Iris pigment epithelial cell (primary cell): ENCODE measurements at regions not wholly inside any gene's neighbourhood (a gene's known extent, or its start where the extent isn't known, plus 50 kb on each side); places are given as distances from the start of the nearest gene placed in this dataset.

Experiments
- DNase-seq: peaks from one replicate; pipeline ENCODE4 v3.0.0-alpha.2; 2011; ENCODE audit warnings: low read depth

DNA sequence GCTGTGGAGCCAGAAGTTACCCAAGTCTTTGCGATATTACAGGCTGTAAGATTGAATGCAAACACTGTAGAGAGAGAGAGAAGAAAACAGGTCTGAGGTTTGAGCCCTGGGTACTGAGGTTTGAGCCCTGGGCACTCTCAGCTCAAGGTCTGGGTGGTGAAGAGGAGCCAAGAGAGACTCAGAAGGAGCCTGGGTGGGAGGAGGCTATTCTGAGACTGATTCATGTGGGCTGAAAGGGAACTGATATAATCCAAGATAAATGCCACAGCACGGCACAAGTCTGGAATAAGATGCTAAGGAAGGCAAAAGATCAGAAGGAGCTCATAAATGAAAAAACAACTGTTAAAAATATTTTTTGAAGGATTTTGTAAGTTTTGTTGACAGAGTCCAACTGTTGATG is 407.6 kb upstream of the HS6ST1 start:
- DNase-seq = no peak

DNA sequence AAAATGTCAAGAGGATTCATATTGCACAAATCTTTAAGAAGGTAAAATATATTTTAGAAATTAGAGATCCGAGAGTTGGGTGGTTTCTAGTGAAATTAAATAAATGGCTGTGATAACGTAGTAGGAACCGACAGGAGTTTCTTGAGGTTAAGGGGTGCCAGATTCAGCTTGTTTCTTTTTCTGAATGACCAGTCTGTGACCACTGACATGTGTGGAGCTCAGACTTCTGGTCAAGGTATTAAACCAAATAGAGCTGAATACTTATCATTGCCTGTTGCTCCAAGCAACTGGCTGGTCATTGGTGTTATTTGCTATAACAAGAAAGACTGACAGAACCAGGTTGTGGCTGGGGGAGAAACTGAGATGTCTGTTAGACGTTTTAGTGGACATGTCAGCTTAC is 408.2 kb upstream of the HS6ST1 start:
- no peak for DNase-seq

DNA sequence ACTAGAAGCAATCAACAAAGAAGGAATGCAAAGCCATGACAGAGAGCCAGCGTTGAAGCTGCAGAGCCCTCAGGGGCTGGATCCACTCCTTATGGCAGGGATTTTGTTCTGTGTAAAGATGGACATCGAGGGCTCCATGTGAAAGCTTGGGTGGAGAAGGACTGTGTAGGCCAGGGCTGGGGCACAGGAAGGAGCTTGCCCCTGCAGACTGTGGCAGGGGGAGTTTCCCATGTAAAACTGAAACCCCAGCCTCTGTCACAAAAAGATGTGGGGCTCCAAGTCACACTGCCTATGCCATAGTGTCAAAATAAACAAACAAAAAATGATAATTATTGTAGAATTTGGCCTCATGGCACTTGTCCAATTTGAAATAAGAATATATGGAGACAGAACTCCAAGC is 408.7 kb upstream of the HS6ST1 start:
- no peak for DNase-seq

DNA sequence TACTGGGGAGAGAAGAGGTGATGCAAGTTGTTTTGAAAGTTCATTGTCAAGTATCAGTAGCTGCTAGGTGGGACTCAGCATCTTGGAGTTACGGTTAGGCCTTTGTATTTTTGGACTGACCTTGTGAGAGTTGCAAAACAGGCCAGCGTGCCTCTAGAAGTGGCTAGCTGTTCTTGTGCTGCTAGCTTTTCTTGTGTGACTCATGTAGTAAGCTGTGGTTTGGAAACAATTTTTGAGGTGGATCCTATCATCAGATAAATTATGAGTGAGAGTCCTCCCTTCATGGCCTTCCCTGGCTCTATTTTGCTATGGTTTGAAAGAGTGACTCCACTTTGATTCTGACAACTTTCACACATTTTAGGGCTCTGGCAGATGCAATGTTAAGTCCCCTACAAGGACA is 409.2 kb upstream of the HS6ST1 start:
- peak; percentile 98 for DNase-seq

DNA sequence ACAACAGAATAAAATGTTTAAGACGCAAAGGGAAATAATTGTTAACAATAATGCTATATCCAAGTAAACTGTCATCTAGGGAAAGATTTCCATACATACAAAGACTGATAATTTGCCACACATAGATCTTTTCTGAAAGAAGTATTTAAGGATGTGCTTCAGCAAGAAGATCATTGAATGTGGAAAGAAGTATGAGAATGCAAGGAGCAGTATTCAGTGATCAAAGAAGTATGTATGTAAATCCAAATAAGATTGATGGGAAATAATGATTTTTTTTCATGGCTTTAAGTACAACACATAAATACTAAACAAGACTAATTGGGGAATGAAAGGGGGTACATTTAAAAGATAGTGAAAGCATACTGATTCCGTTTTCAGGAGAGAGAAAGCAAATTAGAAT is 410.4 kb upstream of the HS6ST1 start:
- no peak for DNase-seq

DNA sequence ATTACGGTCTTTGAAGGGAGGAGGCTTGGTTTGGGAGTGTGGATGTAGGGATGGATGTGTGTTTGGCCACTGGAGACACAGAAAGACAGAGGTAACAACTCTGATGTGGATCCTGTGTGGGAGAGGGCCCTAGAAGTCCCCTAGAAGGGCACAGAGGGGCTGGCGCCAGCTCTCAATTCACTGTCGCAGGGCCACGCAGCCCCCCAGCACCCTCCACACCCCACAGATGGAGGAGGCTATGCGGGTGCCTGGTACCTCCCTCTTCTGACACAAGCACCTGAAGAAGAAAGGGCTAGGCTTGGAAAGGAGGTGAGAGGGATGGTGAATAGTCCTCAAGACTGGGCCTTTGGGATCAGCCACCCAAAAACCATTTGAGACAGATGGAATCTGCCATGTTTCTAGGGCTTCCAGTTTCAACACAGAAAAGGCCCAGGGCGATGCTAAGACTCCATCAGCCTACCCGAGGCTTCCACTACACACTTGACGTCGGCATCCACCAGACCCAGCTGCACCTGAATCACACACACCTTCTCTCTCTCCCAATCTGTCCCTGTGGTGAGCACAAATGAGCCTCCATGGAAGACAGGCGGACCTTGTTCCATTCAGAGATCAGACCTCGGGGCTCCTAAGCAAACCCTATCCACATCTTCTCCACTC is 413.5 kb upstream of the HS6ST1 start:
- no peak for DNase-seq

DNA sequence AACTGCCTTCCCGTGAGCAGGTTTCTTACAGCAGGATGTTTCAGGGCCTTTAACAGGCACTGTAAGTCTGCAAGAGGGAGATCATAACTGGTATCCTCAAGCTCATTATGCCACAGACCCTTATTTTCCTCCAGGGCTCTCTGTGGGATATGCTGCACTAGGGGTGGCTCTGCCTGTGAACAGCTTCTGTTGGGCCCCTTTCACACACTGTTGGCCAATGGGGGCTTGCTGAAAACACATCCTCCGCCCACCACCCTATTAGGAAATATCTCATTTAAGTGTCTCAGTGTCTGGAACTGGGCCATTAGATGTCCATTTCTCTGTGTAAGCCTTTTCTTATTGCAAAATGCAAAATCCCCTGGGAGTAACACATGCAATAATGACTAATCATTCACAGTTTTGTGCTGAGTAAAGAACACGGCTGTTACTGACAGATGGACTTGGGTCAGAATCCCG is 414.3 kb upstream of the HS6ST1 start:
- peak; percentile 98 for DNase-seq

DNA sequence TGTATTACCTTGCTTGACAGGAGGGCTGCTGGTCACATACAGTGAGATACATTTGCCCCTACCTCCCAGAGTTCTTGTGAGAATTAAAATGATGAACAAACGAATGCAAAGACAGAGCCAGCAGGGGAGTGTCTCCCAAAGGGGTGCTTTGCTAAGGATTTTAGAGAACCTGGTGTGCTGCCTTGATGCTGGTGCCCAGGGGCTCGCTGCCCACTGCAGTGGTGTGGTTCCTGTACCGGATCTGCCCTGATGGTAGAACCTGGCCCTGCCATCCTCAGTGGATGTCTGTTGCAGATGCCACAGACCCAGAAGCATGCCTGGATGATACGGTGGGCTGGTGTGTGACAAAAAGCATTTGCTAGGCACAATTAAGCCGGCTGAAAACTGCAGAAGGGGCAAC is 414.8 kb upstream of the HS6ST1 start:
- DNase-seq = no peak

DNA sequence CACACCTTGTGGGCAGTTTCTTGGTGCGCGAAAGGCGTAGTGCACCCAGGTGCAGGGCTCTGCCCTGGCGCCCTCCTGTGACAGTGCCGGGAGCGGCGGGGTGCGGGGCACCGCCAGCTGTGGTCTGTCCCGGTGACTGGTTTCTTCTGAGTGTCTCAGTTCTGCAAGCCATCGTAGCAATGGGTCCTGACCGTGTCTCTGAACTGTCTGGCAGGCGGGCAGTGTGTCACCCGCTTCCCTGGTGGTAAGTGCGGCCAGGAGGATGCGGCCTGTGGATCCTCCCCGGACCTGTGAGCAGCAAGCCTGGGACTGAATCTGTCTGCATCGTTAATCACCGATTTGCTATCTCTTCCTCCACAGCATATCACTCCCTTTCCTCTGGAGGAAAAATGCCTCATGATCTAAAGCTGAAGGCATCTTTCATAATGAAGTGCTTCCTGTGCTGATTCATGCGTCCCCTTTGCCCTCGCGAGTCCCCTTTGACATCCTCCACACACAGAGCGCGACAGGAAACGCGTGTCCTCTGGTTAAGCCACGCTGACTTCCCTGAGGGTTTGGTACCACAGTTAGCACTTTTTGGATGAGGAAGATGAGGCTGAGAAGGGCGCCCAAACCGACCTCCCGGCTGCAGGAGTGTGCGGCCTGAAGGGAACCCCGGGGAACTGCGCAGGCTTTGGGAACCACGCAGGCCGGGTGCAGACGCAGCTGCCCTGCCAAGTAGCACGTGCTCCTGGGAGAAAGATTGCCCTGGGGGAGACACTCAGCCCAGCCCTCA is 416.0 kb upstream of the HS6ST1 start:
- peak; percentile 84 for DNase-seq

DNA sequence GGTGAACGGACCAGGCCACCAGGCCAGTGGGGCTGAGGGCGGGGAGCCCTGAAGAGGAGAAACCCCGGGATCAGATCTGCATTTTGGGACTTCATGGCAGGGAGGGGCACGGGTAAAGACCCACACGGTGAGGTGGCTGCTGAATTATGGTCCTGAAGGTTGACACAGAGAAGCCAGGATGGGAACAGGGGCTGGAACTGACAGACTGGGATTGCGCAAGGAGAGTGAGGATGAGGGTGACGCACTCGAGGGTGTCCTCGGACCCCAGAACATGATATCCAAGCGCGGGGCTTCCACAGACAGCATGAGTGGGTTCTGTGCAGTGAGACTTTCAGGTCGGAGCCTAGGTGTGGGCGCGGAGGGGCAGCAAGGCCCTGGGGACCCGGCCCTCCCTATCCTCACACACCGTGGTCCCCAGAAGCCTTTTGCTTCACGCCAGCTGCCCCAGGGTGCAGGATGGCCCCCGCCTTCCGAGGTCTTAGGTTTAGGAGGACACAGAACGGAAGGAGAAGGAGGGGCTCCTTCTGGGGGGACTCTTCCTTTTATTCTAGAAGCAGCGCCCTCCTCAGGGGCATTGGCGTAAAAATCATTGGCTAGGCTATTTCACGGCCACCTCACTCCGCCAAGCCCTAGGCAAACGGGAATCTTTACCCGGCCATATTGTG is 416.8 kb upstream of the HS6ST1 start:
- no peak for DNase-seq

DNA sequence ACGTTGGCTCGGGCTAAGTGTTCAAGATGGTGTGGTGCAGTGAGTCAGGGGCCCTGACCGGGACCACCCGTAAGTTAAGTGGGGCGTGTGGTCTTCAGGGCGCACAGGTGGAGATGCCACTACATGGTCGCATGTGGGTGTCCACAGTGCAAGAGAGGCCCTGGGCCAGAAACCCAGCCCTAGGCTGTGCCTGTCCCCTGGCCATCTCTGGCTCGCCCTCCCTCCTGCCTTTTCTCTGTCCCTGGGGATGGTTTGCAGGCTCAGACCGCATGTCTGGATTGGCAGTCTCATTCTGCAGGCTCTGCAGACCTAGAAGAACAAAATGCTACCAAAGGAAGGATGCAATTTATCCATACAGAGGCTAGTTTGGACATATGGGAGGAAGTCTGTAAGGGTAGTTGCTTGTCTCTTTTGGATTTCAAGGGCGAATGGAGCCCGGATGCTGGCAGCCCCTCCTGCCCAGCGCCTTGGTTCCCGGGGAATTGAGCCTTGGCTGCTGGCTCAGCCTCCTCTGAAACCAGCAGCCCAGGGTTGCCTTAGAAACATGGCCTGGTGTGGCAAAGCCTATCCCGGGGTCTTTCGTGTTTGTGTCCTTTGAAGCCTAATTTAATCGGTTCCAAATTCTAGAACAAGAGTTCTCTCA is 417.5 kb upstream of the HS6ST1 start:
- DNase-seq = no peak

DNA sequence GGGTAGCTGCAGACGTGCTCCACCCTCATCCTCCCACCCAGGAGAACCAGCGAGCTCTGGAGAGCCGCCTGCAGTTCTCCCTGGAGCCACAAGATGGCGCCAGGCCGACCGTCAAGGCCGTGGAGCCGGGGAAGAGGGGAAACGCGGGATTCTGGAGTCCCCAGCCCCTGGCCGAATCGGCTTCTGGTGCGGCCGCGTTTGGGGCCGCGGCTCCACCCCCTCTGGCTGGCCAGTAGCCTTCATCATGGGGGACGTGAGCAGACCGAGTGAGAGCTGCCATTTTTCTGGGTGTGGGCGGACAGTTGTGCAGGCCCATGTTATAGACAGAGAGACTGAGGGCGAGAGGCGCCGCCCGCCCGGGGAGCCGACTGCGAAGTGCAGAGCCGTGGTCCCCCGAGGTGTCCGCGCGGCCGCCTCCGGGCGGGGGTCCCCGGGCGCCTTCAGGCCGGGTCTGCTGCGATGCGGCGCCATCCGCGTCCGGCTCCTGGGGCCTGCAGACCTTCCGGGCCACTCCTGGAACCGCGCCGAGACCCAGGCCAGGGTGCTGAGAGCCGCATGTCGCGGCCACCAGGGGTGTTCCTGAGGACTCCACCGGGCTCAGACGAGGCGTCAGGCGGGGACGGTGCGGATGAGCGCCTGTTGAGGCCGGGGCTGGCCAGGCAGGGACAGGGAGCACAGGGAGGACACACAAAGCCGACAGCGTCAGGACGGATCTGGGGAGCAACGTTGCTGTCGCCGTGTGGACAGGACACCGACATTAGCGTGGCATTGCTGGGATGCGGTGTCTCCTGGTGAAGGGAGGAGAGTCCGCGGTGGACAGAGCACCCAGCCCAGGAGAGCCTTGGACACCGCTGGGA is 418.2 kb upstream of the HS6ST1 start:
- DNase-seq = peak; percentile 82

DNA sequence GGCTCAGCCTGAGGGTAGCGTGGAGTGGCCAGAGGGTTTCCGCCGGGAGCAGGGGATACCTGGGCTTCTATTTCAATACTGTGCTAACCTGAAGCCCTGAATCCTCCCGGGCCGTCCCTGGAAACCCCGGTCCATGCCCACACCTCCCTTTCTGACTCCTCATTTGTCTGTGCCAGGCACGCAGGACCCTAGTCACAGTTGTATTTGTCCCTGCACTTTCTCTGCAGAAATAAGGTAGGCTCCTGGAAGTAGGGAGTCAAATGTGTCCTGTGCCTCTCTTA is 418.8 kb upstream of the HS6ST1 start:
- DNase-seq = no peak

DNA sequence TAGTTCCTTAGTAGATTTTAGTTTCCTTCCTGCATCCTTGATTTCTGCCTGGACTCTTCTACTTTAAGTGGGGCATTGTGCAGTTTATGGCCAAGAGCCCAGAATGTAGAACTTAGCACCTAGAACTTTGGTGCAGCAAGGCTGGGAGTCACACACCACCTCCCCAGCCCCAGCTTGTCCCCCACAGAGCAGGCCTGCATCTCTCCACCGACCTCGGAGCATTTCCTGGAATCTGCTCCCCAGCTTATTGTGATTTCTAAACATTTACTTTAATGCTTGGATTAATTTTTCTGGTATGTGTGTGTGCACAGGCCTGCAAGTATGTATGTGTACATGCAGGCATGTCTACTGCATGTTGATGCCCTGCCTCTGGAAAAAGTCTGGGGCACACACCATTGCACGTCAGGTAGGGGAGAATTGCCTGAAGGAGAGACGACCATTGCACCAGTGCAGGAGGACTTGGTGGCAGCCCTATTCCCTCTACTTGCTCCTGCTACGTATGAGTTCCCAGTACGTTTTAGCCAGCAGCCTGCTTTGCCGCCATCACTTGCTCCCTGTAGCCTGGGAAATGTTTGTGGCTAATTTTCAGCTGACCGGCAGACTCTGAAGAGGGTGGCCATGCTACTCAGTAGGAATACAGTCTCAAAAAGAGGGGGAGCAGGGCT is 419.9 kb upstream of the HS6ST1 start:
- DNase-seq = peak; percentile 42

DNA sequence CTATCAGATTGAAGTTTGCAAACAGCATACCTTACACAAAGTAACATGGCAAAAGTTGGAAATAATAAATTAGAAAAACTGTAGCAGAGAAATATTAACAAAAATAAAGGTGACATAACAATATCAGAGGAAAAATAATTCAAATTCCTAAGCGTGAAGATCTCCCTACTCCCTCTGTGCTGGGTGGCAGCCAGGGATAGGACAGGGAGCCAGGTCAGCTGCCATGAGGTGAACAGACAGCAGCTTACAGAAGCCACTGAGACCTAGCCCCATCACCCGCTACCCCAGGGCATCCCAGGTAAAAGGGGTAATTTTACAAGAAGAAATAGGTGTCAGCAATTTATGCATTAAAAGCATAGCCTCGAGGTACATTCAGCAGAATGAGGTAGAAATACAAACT is 423.8 kb upstream of the HS6ST1 start:
- peak; percentile 56 for DNase-seq

DNA sequence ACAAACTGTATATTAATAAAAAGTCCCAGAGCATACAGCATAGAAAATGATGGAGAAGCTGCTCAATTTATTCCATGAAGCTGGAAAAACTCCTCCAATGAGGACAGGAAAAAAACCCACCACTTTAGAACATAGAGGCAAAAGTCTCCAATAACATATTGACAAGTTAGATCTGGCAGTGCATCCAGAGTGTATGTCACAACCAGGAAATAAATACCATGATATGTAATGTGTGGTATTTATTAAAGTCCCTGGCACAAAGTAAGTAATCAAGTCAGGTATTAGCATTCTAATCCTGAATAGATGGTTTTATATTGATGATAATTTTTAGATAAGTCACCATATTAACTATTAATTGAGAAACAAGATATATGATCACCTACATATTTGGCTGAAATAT is 427.3 kb upstream of the HS6ST1 start:
- DNase-seq = peak; percentile 61

DNA sequence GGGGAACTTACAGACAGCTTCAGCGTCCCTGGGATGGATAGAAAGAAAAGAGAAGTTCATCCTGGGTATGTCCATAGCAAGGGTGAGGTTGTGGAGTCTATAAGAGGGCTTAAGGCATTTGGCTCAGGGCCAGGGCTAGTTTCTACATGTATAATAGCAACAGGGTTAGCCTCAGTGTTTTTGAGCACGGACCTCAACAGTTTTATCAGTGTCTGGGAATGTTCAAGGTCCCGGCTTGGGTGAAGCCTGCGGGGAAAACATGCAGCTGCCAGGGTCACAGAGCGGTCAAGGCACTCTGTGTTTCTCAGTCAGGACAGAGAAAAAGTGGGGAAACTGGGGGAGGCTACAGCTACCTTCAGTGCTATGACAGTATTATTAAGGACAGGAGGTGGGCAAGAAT is 427.7 kb upstream of the HS6ST1 start:
- peak; percentile 100 for DNase-seq

DNA sequence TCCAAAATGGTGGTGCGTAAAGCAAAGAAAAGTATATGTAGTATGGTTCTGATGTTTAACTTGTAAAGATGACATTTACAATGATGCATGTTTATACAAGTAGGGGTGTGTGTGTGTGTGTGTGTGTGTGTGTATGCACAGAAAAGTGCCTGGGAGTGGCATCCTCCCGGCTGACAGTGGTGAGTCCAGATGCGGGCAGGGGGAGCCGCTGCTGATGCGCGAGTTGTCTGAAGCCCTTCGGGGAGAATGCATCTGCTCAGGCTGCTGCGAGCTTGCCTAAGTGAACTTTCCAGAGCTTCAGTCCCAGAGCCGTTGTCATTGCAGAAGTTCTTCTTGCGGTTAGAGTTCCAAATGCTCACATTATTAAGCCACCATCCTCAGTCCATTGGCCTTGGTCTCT is 429.7 kb upstream of the HS6ST1 start:
- DNase-seq = no peak

DNA sequence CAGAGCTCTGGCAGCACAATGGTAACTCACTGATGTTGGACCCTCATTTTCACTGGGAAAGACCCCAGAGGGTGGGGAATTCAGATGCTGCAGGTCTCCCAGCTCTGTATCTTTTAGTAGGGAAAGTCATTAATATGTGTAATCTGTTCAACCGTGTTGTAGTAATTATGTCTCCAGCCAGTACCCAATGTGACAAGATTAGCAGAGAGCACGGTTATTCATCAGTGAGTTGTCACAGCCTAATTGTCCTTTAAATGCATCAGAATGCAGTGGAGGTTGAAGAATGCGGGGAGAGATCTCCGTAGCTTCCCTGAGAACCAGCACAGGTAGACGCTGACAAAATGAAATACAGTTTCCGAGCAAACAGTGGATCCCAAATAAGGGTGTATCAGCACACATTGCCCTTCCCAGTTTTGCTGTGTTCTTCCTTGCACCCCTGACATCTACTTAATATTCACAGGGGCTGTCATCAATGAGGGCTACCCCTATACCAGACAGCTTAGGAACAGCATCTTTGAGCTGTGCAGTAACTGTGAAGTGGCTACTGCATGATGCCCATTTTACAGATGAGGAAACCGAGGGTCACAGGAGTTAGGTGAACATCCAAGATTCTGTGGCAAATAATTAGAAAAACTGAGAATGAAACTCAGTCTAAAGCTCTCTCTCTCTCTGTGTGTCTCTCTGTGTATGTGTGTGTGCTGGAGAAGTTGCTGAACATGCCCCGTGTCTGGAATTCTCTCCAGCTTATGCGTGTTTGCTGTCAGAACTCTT is 430.4 kb upstream of the HS6ST1 start:
- DNase-seq = no peak

DNA sequence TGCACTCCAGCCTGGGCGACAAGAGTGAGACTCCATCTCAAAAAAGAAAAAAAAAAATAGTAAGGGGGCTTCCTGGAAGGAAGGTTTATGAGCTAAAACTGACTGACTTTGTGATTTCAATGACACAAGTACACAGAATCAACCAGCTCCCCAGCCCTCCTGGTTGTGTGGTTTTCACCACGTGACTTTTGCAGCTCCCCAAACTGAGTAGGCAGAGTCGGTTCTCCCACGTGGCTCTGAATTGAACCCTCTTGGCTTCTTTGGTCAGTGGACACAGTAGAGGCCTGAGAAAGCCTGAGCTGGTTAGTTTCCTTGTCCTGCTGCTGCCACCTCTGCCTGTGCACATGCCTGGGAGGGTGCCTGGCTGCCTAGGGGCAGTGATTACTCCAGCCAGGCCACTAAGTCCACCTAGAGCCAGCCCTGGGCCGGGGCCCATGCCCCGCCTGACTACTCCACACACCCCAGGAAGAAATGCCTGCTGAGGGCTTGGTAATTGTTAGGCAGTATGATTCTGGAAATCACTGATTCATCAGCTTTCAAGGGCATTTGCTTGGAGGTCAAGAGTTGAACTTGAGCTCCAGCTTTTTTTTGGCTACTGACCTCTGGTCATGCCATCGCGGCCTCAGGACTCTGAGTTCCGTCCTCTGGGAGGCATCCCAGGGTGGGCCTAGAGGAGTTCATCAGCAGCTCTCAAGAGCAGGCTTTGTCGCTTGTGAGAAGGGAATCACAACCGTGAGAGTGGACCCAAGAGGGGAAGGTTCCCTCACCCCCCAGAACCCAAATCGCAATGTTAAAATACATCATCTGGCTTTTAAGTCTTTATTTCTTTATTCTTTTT is 431.9 kb upstream of the HS6ST1 start:
- DNase-seq = no peak
